Caco-2 (cell line): ENCODE measurements at regions not wholly inside any gene's neighbourhood (a gene's known extent, or its start where the extent isn't known, plus 50 kb on each side); places are given as distances from the start of the nearest gene placed in this dataset.
A peak's percentile ranks its signal among the peaks of the same experiment; 100 is the strongest.

Experiments
- BruUV-seq: library from RNA; stranded (reverse); fragments of 400-500 nt; replicated peaks from 2 replicates; lab custom pipeline; 2021; lab: Mats Ljungman, UMichigan
- CTCF ChIA-PET: fragments of 300-600 bp; sonication (Branson Sonifier 250); formaldehyde crosslinking; loops from one replicate; lab custom pipeline; 2022; ENCODE audit warnings: antibody characterized with exemption; lab: Charles Lee
- POLR2A ChIA-PET: fragments of 300-600 bp; sonication (Branson Sonifier 250); formaldehyde crosslinking; loops from one replicate; lab custom pipeline; 2022; ENCODE audit warnings: antibody characterized with exemption; lab: Charles Lee
- DNase-seq, 2 experiments: peaks; one replicate each; pipeline versions ENCODE4 v3.0.0 to v3.0.0-alpha.2; 2020 to 2022
- H3K27me3 ChIP-seq: replicated peaks from 2 replicates; pipeline ENCODE4 v1.6.0; 2011; ENCODE audit warnings: low read length; ENCODE audit not compliant: control insufficient read depth, insufficient read depth
- H3K36me3 ChIP-seq: 2 replicates; pipeline ENCODE4 v1.5.1; 2011; ENCODE audit warnings: low read length; ENCODE audit not compliant: control insufficient read depth, insufficient read depth
- H3K4me1 ChIP-seq: fragments of 250-450 bp; sonication (Bioruptor Pico); 2 replicates; pipeline ENCODE4 v1.5.1; 2020; ENCODE audit warnings: mild to moderate bottlenecking
- H3K4me3 ChIP-seq: 2 replicates; pipeline ENCODE4 v1.5.1; 2011; ENCODE audit warnings: low read depth, mild to moderate bottlenecking, control low read depth, low read length
- H3K9me3 ChIP-seq: fragments of 250-450 bp; sonication (Bioruptor Pico); 2 replicates; pipeline ENCODE4 v1.5.1; 2020; ENCODE audit warnings: mild to moderate bottlenecking, moderate library complexity
- H3K27ac Mint-ChIP-seq: one replicate; pipeline ENCODE4 v1.8.0; 2022; ENCODE audit warnings: mixed read lengths; ENCODE audit not compliant: unreplicated experiment
- H3K27me3 Mint-ChIP-seq: one replicate; pipeline ENCODE4 v1.8.0; 2022; ENCODE audit warnings: mixed read lengths; ENCODE audit not compliant: insufficient read depth, unreplicated experiment
- H3K36me3 Mint-ChIP-seq: one replicate; pipeline ENCODE4 v1.8.0; 2022; ENCODE audit warnings: mild to moderate bottlenecking, mixed read lengths; ENCODE audit not compliant: insufficient read depth, unreplicated experiment
- H3K4me1 Mint-ChIP-seq: one replicate; pipeline ENCODE4 v1.8.0; 2022; ENCODE audit warnings: low read depth, mixed read lengths; ENCODE audit not compliant: unreplicated experiment
- H3K4me3 Mint-ChIP-seq: one replicate; pipeline ENCODE4 v1.8.0; 2022; ENCODE audit warnings: mild to moderate bottlenecking, moderate library complexity, mixed read lengths; ENCODE audit not compliant: unreplicated experiment
- H3K9me3 Mint-ChIP-seq: one replicate; pipeline ENCODE4 v1.8.0; 2022; ENCODE audit warnings: mixed read lengths; ENCODE audit not compliant: unreplicated experiment
- intact Hi-C: fragments of 100-400 bp; cut with micrococcal nuclease; formaldehyde crosslinking; loops from one replicate; pipeline ENCODE4 v1.10.0; 2022; ENCODE audit not compliant: unreplicated experiment
- TF ChIP-seq, protein P1 (sequence below), 2 experiments: fragments of 200-600 bp in 1 of 2; IDR thresholded peaks; 1 replicate in 1 of 2; 2 replicates in 1 of 2; pipeline versions ENCODE4 v1.5.1 to v1.8.0; 2011 to 2022; ENCODE audit warnings: antibody characterized with exemption in 1 of 2, control low read depth in 1 of 2, inconsistent platforms in 1 of 2, low read depth in 1 of 2, low read length in 1 of 2, mild to moderate bottlenecking in 1 of 2, moderate library complexity in 1 of 2; ENCODE audit not compliant: insufficient read depth in 1 of 2, severe bottlenecking in 1 of 2, unreplicated experiment in 1 of 2

- Histone ChIP-seq H3K27me3 (no peaks in the 10 kb centered on the region), H3K36me3 (no peaks in the 10 kb centered on the region), H3K4me3 (no peak overlapping the region), H3K4me1 (peaks cover 5% of the 10 kb centered on the region), H3K9me3 (no peaks in the 10 kb centered on the region)
- no TSS peak for BruUV-seq
- Mint-ChIP-seq H3K27me3 (no peaks in the 10 kb centered on the region), H3K4me3 (no peak overlapping the region), H3K36me3 (no peaks in the 10 kb centered on the region), H3K4me1 (peaks cover 15% of the 10 kb centered on the region), H3K9me3 (no peaks in the 10 kb centered on the region), H3K27ac (peak overlapping the region; percentile 20)
- TF ChIP-seq, protein P1, sequence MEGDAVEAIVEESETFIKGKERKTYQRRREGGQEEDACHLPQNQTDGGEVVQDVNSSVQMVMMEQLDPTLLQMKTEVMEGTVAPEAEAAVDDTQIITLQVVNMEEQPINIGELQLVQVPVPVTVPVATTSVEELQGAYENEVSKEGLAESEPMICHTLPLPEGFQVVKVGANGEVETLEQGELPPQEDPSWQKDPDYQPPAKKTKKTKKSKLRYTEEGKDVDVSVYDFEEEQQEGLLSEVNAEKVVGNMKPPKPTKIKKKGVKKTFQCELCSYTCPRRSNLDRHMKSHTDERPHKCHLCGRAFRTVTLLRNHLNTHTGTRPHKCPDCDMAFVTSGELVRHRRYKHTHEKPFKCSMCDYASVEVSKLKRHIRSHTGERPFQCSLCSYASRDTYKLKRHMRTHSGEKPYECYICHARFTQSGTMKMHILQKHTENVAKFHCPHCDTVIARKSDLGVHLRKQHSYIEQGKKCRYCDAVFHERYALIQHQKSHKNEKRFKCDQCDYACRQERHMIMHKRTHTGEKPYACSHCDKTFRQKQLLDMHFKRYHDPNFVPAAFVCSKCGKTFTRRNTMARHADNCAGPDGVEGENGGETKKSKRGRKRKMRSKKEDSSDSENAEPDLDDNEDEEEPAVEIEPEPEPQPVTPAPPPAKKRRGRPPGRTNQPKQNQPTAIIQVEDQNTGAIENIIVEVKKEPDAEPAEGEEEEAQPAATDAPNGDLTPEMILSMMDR (IDR thresholded peaks at IDR 0.05; ENCODE audit: insufficient read depth in 1 of 2, low read depth in 1 of 2, low read length in 1 of 2, severe bottlenecking in 1 of 2, unreplicated experiment in 1 of 2), result no peak
- ChIA-PET CTCF (interaction anchor here (0.8 to 1.6 kb wide), 2 partner anchors 14 to 52 kb away, joined by 4 read pairs; no protein-coding TSS in a partner anchor), POLR2A (no interaction called here)
- intact Hi-C loops, result no loop called here
- DNase-seq, result peak in 1 of 2 experiments; percentile 27
Observed at GRCh38 chr4:98786866-98787265, 128.5 kb upstream of the TSPAN5 start.

- CTCF ChIA-PET, result no interaction called here
- H3K4me3 Mint-ChIP-seq, result no peak overlapping the region
- H3K36me3 Mint-ChIP-seq, result no peaks in the 10 kb centered on the region
- H3K27me3 ChIP-seq, result no peaks in the 10 kb centered on the region
- H3K27ac Mint-ChIP-seq, result no peak overlapping the region
- H3K36me3 ChIP-seq, result no peaks in the 10 kb centered on the region
- POLR2A ChIA-PET, result no interaction called here
- intact Hi-C loops, result no loop called here
- H3K4me1 Mint-ChIP-seq, result peaks cover 29% of the 10 kb centered on the region
- no peak for DNase-seq
- BruUV-seq, result no TSS peak
- no peak overlapping the region for H3K4me3 ChIP-seq
- H3K9me3 Mint-ChIP-seq, result no peaks in the 10 kb centered on the region
- no peaks in the 10 kb centered on the region for H3K9me3 ChIP-seq
- TF ChIP-seq, protein P1 (IDR thresholded peaks at IDR 0.05; ENCODE audit: insufficient read depth in 1 of 2, low read depth in 1 of 2, low read length in 1 of 2, severe bottlenecking in 1 of 2, unreplicated experiment in 1 of 2), result no peak
- H3K4me1 ChIP-seq, result peaks cover 22% of the 10 kb centered on the region
- H3K27me3 Mint-ChIP-seq, result no peaks in the 10 kb centered on the region
Observed at GRCh38 chr4:98784947-98785706, 126.7 kb upstream of the TSPAN5 start.

DNA sequence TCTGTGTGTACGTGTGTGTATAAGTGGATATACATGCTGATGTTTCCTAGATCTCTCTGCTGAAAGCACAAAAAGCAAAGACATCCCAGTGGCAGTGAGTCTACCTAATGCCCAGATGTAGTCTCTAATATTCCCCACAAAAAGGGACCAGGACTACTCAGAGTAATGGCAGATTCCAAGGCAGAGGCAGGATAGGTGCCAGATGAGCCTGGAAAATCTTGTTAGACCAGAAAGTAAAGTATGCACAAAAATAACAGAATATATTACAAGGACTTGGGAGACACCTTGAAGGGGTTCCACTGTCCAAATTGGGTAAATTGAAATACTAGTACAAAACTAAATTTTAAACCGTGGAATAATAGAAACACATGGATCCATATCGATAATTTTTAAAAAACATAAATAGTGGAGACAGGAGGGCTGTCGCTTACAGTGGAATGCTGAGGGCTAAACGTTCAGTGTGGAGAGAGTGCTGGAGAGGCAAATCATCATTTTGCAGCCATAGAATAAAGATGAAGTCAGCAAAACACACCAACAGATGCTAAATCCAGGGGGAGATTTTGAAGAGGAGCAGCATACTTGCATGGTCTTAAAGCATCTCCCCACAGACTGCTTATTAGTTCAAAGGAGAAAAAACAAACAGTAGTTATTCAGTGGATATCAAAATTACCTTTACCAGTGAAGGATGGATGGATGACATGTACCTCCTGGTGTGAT lies 123.4 kb upstream of the TSPAN5 start:
- intact Hi-C loops, result no loop called here
- no peak for DNase-seq
- Mint-ChIP-seq H3K4me3 (no peak overlapping the region), H3K36me3 (no peaks in the 10 kb centered on the region), H3K27me3 (no peaks in the 10 kb centered on the region), H3K9me3 (no peaks in the 10 kb centered on the region), H3K4me1 (peaks cover 54% of the 10 kb centered on the region), H3K27ac (peak overlapping the region; percentile 86)
- BruUV-seq, result no TSS peak
- Histone ChIP-seq H3K4me3 (no peak overlapping the region), H3K27me3 (no peaks in the 10 kb centered on the region), H3K9me3 (no peaks in the 10 kb centered on the region), H3K4me1 (peaks cover 47% of the 10 kb centered on the region), H3K36me3 (no peaks in the 10 kb centered on the region)
- POLR2A ChIA-PET, result no interaction called here
- TF ChIP-seq, protein P1 (IDR thresholded peaks at IDR 0.05; ENCODE audit: insufficient read depth in 1 of 2, low read depth in 1 of 2, low read length in 1 of 2, severe bottlenecking in 1 of 2, unreplicated experiment in 1 of 2), result no peak
- CTCF ChIA-PET, result no interaction called here
